HepG2 (cell line): ENCODE measurements at regions not wholly inside any gene's neighbourhood (a gene's known extent, or its start where the extent isn't known, plus 50 kb on each side); places are given as distances from the start of the nearest gene placed in this dataset.

Experiments used
- ATAC-seq: fragments of 200-7000 bp; cut with Tn5 transposase; 3 replicates; pipeline ENCODE4 v1.9.1; 2020; ENCODE audit warnings: mild to moderate bottlenecking, moderate library complexity
- BruUV-seq: library from RNA; stranded (reverse); fragments of 400-500 nt; replicated peaks from 2 replicates; lab custom pipeline; 2021; lab: Mats Ljungman, UMichigan
- CTCF ChIA-PET: fragments of 300-600 bp; formaldehyde crosslinking; extraction: SDS; loops from one replicate; lab custom pipeline; 2021; ENCODE audit warnings: low total read pairs, inconsistent platforms, low intra/inter-chr PET ratio; lab: Yijun Ruan, JAX
- POLR2A ChIA-PET: fragments of 350-600 bp; sonication (Branson Sonifier 250); formaldehyde crosslinking; loops from one replicate; lab custom pipeline; 2020; ENCODE audit warnings: antibody characterized with exemption, inconsistent platforms; lab: Yijun Ruan, JAX
- DNase-seq: peaks from one replicate; pipeline ENCODE4 v3.0.0-alpha.2; 2015; ENCODE audit warnings: low spot score
- FAIRE-seq: peaks from 3 replicates; lab custom pipeline; 2011; peaks lifted over from hg19 to GRCh38; lab: Jason Lieb, UNC
- H2AFZ ChIP-seq: one replicate; pipeline ENCODE4 v1.6.1; 2011; ENCODE audit warnings: low read length, inconsistent platforms
- H3K27ac ChIP-seq: fragments of 300-600 bp; 3 replicates; pipeline ENCODE4 v1.8.0; 2011; ENCODE audit warnings: mixed run types, mild to moderate bottlenecking, mixed read lengths, low read length, inconsistent platforms; ENCODE audit not compliant: insufficient read depth; ENCODE audit errors: extremely low read length
- H3K27me3 ChIP-seq, 2 experiments: fragments of 200-600 bp in 1 of 2; 2 replicates in 1 of 2; 3 replicates in 1 of 2; pipeline versions ENCODE4 v1.6.0 to v1.8.0; 2011; ENCODE audit warnings: low read length in 2 of 2, mild to moderate bottlenecking in 2 of 2, moderate library complexity in 2 of 2, inconsistent platforms in 1 of 2; ENCODE audit not compliant: insufficient read depth in 2 of 2, control insufficient read depth in 1 of 2
- H3K36me3 ChIP-seq, 2 experiments: fragments of 200-600 bp in 1 of 2; replicated peaks in 1 of 2; 2 replicates in 1 of 2; 3 replicates in 1 of 2; pipeline versions ENCODE4 v1.5.1 to v1.8.0; 2011; ENCODE audit warnings: low read length in 2 of 2, inconsistent platforms in 1 of 2; ENCODE audit not compliant: insufficient read depth in 2 of 2, control insufficient read depth in 1 of 2
- H3K4me1 ChIP-seq: 2 replicates; pipeline ENCODE4 v1.5.1; 2012; ENCODE audit warnings: low read length, inconsistent platforms; ENCODE audit not compliant: insufficient read depth
- H3K4me2 ChIP-seq: 2 replicates; pipeline ENCODE4 v1.6.0; 2011; ENCODE audit warnings: low read depth, low read length, inconsistent platforms
- H3K4me3 ChIP-seq, 3 experiments: fragments of 200-600 bp in 1 of 3; sonication (generic), shearing (Covaris generic) in 1 of 3; replicated peaks in 1 of 3; 2 replicates each; pipeline ENCODE4 v1.5.1; 2011 to 2016; ENCODE audit warnings: low read length in 3 of 3, inconsistent platforms in 2 of 3, low read depth in 2 of 3, mild to moderate bottlenecking in 2 of 3, control low read depth in 1 of 3, mixed read lengths in 1 of 3; ENCODE audit not compliant: insufficient read depth in 1 of 3
- H3K79me2 ChIP-seq: one replicate; pipeline ENCODE4 v1.6.1; 2011; ENCODE audit warnings: low read length, inconsistent platforms; ENCODE audit not compliant: insufficient read depth
- H3K9ac ChIP-seq: 2 replicates; pipeline ENCODE4 v1.6.0; 2011; ENCODE audit warnings: mild to moderate bottlenecking, low read depth, low read length, inconsistent platforms; ENCODE audit not compliant: insufficient read depth
- H3K9me3 ChIP-seq: 2 replicates; pipeline ENCODE4 v1.5.1; 2012; ENCODE audit warnings: mild to moderate bottlenecking, low read length
- H4K20me1 ChIP-seq: 2 replicates; pipeline ENCODE4 v1.6.0; 2011; ENCODE audit warnings: inconsistent platforms, mild to moderate bottlenecking, low read length, moderate library complexity; ENCODE audit not compliant: insufficient read depth
- DPF2 ChIP-seq: sonication (generic); formaldehyde crosslinking; IDR thresholded peaks from 2 replicates; pipeline ENCODE4 v1.4.0; 2020; ENCODE audit warnings: mild to moderate bottlenecking, low read depth, missing genetic modification reagents, borderline replicate concordance
- EP300 ChIP-seq, 3 experiments: sonication (generic) in 1 of 3; formaldehyde crosslinking in 1 of 3; IDR thresholded peaks; 2 replicates each; pipeline versions ENCODE4 v1.5.1 to v1.6.1; 2011 to 2020; ENCODE audit warnings: low read depth in 2 of 3, low read length in 2 of 3, borderline replicate concordance in 1 of 3, improper control_type of control experiment in 1 of 3, mild to moderate bottlenecking in 1 of 3, missing genetic modification reagents in 1 of 3, moderate library complexity in 1 of 3
- ETV5 ChIP-seq: IDR thresholded peaks from 2 replicates; pipeline ENCODE4 v1.6.1; 2018; ENCODE audit warnings: missing biosample characterization, missing genetic modification reagents, inconsistent platforms, borderline replicate concordance
- HES4 ChIP-seq: sonication (generic); formaldehyde crosslinking; IDR thresholded peaks from 2 replicates; pipeline ENCODE4 v1.9.0; 2021; ENCODE audit warnings: mild to moderate bottlenecking, missing genetic modification reagents, borderline replicate concordance
- MBD4 ChIP-seq: IDR thresholded peaks from 2 replicates; pipeline ENCODE4 v1.6.1; 2012; ENCODE audit warnings: low read length, inconsistent platforms, borderline replicate concordance
- SNAI1 ChIP-seq: sonication (generic); formaldehyde crosslinking; IDR thresholded peaks from 2 replicates; pipeline ENCODE4 v1.5.0; 2020; ENCODE audit warnings: mild to moderate bottlenecking, missing genetic modification reagents, borderline replicate concordance
- TMF1 ChIP-seq: sonication (generic); formaldehyde crosslinking; IDR thresholded peaks from 2 replicates; pipeline ENCODE4 v1.8.1; 2022; ENCODE audit warnings: low read depth, missing genetic modification reagents
- YY1 ChIP-seq: IDR thresholded peaks from 2 replicates; pipeline ENCODE4 v1.6.1; 2011; ENCODE audit warnings: low read length, low read depth, moderate library complexity, mild to moderate bottlenecking; ENCODE audit not compliant: insufficient read depth, insufficient replicate concordance
- ZC3H13 ChIP-seq: sonication (generic); formaldehyde crosslinking; IDR thresholded peaks from 2 replicates; pipeline ENCODE4 v1.8.1; 2023; ENCODE audit warnings: mild to moderate bottlenecking, missing genetic modification reagents, moderate library complexity
- ZNF83 ChIP-seq: sonication (generic); formaldehyde crosslinking; IDR thresholded peaks from 2 replicates; pipeline ENCODE4 v1.4.0; 2020; ENCODE audit warnings: missing genetic modification reagents, mild to moderate bottlenecking, borderline replicate concordance
- ZNF891 ChIP-seq: sonication (generic); formaldehyde crosslinking; IDR thresholded peaks from 2 replicates; pipeline ENCODE4 v1.5.0; 2020; ENCODE audit warnings: mild to moderate bottlenecking, missing genetic modification reagents
- WGBS: methylation state at CpG from one replicate; pipeline ENCODE4 v1.1.6; 2017; ENCODE audit warnings: low lambda C conversion rate; 5-methylcytosine and 5-hydroxymethylcytosine counted together
- in situ Hi-C: cut with HindIII; loops from 2 replicates; pipeline ENCODE4 v1.10.0; 2017; ENCODE audit warnings: low pct_unique_long_range_greater_than_20kb; ENCODE audit not compliant: extremely low pct_ligation_motif_present
- intact Hi-C: fragments of 100-400 bp; cut with micrococcal nuclease; formaldehyde crosslinking; loops from one replicate; pipeline ENCODE4 v1.10.0; 2022; ENCODE audit not compliant: unreplicated experiment
- TF ChIP-seq, protein P1 (sequence below): sonication (generic); formaldehyde crosslinking; IDR thresholded peaks from 2 replicates; pipeline ENCODE4 v1.4.0; 2020; ENCODE audit warnings: mild to moderate bottlenecking, missing genetic modification reagents, borderline replicate concordance
- TF ChIP-seq, protein P2 (sequence below): sonication (generic); formaldehyde crosslinking; IDR thresholded peaks from 2 replicates; pipeline ENCODE4 v1.5.0; 2020; ENCODE audit warnings: missing genetic modification reagents, mild to moderate bottlenecking, borderline replicate concordance
- TF ChIP-seq, protein P3 (sequence below): sonication (generic); formaldehyde crosslinking; IDR thresholded peaks from 2 replicates; pipeline ENCODE4 v1.4.0; 2020; ENCODE audit warnings: missing genetic modification reagents

- intact Hi-C loops, result no loop called here
- ATAC-seq (no peak), FAIRE-seq (no peak), DNase-seq (no peak)
- H3K36me3 ChIP-seq, result no peaks in the 10 kb centered on the region
- no peaks in the 10 kb centered on the region for H3K79me2 ChIP-seq
- no peak overlapping the region for H3K27ac ChIP-seq
- WGBS, result 50% methylated on average over 5 of the region's 9 CpGs
- H3K9ac ChIP-seq, result no peak overlapping the region
- no peak overlapping the region for H3K4me3 ChIP-seq
- H3K4me2 ChIP-seq, result no peak overlapping the region
- H2AFZ ChIP-seq, result no peak overlapping the region
- BruUV-seq, result no TSS peak
- no peaks in the 10 kb centered on the region for H3K9me3 ChIP-seq
- H3K4me1 ChIP-seq, result no peaks in the 10 kb centered on the region
- in situ Hi-C loops, result no loop called here
- CTCF ChIA-PET, result no interaction called here
- H3K27me3 ChIP-seq, result no peaks in the 10 kb centered on the region
- POLR2A ChIA-PET, result no interaction called here
- no peaks in the 10 kb centered on the region for H4K20me1 ChIP-seq
- TF ChIP-seq TMF1 (CRISPR knock-in tag), result no peak
- TF ChIP-seq, protein P1, sequence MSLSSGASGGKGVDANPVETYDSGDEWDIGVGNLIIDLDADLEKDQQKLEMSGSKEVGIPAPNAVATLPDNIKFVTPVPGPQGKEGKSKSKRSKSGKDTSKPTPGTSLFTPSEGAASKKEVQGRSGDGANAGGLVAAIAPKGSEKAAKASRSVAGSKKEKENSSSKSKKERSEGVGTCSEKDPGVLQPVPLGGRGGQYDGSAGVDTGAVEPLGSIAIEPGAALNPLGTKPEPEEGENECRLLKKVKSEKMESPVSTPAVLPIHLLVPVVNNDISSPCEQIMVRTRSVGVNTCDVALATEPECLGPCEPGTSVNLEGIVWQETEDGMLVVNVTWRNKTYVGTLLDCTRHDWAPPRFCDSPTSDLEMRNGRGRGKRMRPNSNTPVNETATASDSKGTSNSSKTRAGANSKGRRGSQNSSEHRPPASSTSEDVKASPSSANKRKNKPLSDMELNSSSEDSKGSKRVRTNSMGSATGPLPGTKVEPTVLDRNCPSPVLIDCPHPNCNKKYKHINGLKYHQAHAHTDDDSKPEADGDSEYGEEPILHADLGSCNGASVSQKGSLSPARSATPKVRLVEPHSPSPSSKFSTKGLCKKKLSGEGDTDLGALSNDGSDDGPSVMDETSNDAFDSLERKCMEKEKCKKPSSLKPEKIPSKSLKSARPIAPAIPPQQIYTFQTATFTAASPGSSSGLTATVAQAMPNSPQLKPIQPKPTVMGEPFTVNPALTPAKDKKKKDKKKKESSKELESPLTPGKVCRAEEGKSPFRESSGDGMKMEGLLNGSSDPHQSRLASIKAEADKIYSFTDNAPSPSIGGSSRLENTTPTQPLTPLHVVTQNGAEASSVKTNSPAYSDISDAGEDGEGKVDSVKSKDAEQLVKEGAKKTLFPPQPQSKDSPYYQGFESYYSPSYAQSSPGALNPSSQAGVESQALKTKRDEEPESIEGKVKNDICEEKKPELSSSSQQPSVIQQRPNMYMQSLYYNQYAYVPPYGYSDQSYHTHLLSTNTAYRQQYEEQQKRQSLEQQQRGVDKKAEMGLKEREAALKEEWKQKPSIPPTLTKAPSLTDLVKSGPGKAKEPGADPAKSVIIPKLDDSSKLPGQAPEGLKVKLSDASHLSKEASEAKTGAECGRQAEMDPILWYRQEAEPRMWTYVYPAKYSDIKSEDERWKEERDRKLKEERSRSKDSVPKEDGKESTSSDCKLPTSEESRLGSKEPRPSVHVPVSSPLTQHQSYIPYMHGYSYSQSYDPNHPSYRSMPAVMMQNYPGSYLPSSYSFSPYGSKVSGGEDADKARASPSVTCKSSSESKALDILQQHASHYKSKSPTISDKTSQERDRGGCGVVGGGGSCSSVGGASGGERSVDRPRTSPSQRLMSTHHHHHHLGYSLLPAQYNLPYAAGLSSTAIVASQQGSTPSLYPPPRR (CRISPR knock-in tag), result no peak
- TF ChIP-seq ZC3H13 (CRISPR knock-in tag), result no peak
- no peak for TF ChIP-seq ZNF83 (CRISPR knock-in tag)
- TF ChIP-seq, protein P2, sequence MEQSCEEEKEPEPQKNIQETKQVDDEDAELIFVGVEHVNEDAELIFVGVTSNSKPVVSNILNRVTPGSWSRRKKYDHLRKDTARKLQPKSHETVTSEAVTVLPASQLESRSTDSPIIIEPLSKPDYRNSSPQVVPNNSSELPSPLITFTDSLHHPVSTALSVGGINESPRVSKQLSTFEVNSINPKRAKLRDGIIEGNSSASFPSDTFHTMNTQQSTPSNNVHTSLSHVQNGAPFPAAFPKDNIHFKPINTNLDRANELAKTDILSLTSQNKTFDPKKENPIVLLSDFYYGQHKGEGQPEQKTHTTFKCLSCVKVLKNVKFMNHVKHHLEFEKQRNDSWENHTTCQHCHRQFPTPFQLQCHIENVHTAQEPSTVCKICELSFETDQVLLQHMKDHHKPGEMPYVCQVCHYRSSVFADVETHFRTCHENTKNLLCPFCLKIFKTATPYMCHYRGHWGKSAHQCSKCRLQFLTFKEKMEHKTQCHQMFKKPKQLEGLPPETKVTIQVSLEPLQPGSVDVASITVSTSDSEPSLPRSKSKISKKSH (CRISPR knock-in tag), result no peak
- TF ChIP-seq HES4 (CRISPR knock-in tag), result no peak
- no peak for TF ChIP-seq SNAI1 (CRISPR knock-in tag)
- TF ChIP-seq, protein P3, sequence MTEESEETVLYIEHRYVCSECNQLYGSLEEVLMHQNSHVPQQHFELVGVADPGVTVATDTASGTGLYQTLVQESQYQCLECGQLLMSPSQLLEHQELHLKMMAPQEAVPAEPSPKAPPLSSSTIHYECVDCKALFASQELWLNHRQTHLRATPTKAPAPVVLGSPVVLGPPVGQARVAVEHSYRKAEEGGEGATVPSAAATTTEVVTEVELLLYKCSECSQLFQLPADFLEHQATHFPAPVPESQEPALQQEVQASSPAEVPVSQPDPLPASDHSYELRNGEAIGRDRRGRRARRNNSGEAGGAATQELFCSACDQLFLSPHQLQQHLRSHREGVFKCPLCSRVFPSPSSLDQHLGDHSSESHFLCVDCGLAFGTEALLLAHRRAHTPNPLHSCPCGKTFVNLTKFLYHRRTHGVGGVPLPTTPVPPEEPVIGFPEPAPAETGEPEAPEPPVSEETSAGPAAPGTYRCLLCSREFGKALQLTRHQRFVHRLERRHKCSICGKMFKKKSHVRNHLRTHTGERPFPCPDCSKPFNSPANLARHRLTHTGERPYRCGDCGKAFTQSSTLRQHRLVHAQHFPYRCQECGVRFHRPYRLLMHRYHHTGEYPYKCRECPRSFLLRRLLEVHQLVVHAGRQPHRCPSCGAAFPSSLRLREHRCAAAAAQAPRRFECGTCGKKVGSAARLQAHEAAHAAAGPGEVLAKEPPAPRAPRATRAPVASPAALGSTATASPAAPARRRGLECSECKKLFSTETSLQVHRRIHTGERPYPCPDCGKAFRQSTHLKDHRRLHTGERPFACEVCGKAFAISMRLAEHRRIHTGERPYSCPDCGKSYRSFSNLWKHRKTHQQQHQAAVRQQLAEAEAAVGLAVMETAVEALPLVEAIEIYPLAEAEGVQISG (CRISPR knock-in tag), result no peak
- TF ChIP-seq ZNF891, result no peak
- TF ChIP-seq ETV5 (CRISPR knock-in tag), result no peak
- TF ChIP-seq YY1, result no peak
- no peak for TF ChIP-seq MBD4
- no peak for TF ChIP-seq DPF2 (CRISPR knock-in tag)
- TF ChIP-seq EP300 (IDR thresholded peaks at IDR 0.05; ENCODE audit: low read depth in 2 of 2, low read length in 2 of 2), result no peak
- TF ChIP-seq EP300 (CRISPR knock-in tag; IDR thresholded peaks at IDR 0.05; ENCODE audit: borderline replicate concordance), result no peak
Measured at GRCh38 chr12:20174528-20175175, 193.7 kb upstream of the PDE3A start.
